Muscle layer of duodenum (tissue), 2 donors: ENCODE measurements at regions not wholly inside any gene's neighbourhood (a gene's known extent, or its start where the extent isn't known, plus 50 kb on each side); places are given as distances from the start of the nearest gene placed in this dataset.

Source experiments
- H3K27ac ChIP-seq: one replicate; pipeline ENCODE4 v1.7.0; 2013; ENCODE audit warnings: mild to moderate bottlenecking, low read length
- H3K27me3 ChIP-seq: one replicate; pipeline ENCODE4 v1.7.0; 2013; ENCODE audit warnings: low read depth, mild to moderate bottlenecking, control low read depth, low read length
- H3K36me3 ChIP-seq, 2 donors: one replicate each; pipeline ENCODE4 v1.7.0; 2013; ENCODE audit warnings: low read length in 2 of 2, control low read depth in 1 of 2, mild to moderate bottlenecking in 1 of 2; ENCODE audit not compliant: insufficient read depth in 2 of 2, control insufficient read depth in 1 of 2
- H3K4me1 ChIP-seq, 2 donors: one replicate each; pipeline ENCODE4 v1.7.0; 2013; ENCODE audit warnings: low read length in 2 of 2, mild to moderate bottlenecking in 2 of 2, control low read depth in 1 of 2, moderate library complexity in 1 of 2; ENCODE audit not compliant: insufficient read depth in 2 of 2, control insufficient read depth in 1 of 2
- H3K4me3 ChIP-seq, 2 donors: one replicate each; pipeline ENCODE4 v1.7.0; 2013; ENCODE audit warnings: low read length in 2 of 2, low read depth in 1 of 2, mild to moderate bottlenecking in 1 of 2
- H3K9me3 ChIP-seq, 2 donors: one replicate each; pipeline ENCODE4 v1.7.0; 2013; ENCODE audit warnings: low read length in 2 of 2, control low read depth in 1 of 2, mild to moderate bottlenecking in 1 of 2; ENCODE audit not compliant: control insufficient read depth in 1 of 2
- donor health status: healthy.

- Histone ChIP-seq H3K27ac (no peak overlapping the region), H3K27me3 (no peaks in the 10 kb centered on the region), H3K9me3 (no peaks in the 10 kb centered on the region), H3K4me3 (no peak overlapping the region), H3K4me1 (no peaks in the 10 kb centered on the region), H3K36me3 (no peaks in the 10 kb centered on the region)
These were observed 357.9 kb upstream of the GOLIM4 start for GRCh38 chr3:168453623-168454022.

GRCh38 chr3:168443965-168444364 is 348.2 kb upstream of the GOLIM4 start:
- Histone ChIP-seq H3K4me3 (no peak overlapping the region), H3K9me3 (no peaks in the 10 kb centered on the region), H3K36me3 (no peaks in the 10 kb centered on the region), H3K27ac (no peak overlapping the region), H3K27me3 (no peaks in the 10 kb centered on the region), H3K4me1 (no peaks in the 10 kb centered on the region)

GRCh38 chr3:168442502-168442901 is 346.8 kb upstream of the GOLIM4 start:
- Histone ChIP-seq H3K4me3 (no peak overlapping the region), H3K27ac (no peak overlapping the region), H3K27me3 (no peaks in the 10 kb centered on the region), H3K9me3 (no peaks in the 10 kb centered on the region), H3K4me1 (no peaks in the 10 kb centered on the region), H3K36me3 (no peaks in the 10 kb centered on the region)

GRCh38 chr3:168436245-168436724 is 340.6 kb upstream of the GOLIM4 start:
- no peaks in the 10 kb centered on the region for H3K27me3 ChIP-seq
- no peaks in the 10 kb centered on the region for H3K4me1 ChIP-seq
- no peaks in the 10 kb centered on the region for H3K36me3 ChIP-seq
- no peaks in the 10 kb centered on the region for H3K9me3 ChIP-seq
- H3K27ac ChIP-seq: no peak overlapping the region
- H3K4me3 ChIP-seq: no peak overlapping the region

GRCh38 chr3:168431491-168431890 is 335.8 kb upstream of the GOLIM4 start:
- no peaks in the 10 kb centered on the region for H3K9me3 ChIP-seq
- no peaks in the 10 kb centered on the region for H3K27me3 ChIP-seq
- H3K4me1 ChIP-seq: no peaks in the 10 kb centered on the region
- no peaks in the 10 kb centered on the region for H3K36me3 ChIP-seq
- H3K4me3 ChIP-seq: no peak overlapping the region
- H3K27ac ChIP-seq: no peak overlapping the region

- no peaks in the 10 kb centered on the region for H3K27me3 ChIP-seq
- H3K27ac ChIP-seq: no peak overlapping the region
- no peaks in the 10 kb centered on the region for H3K4me1 ChIP-seq
- H3K36me3 ChIP-seq: no peaks in the 10 kb centered on the region
- no peak overlapping the region for H3K4me3 ChIP-seq
- H3K9me3 ChIP-seq: no peaks in the 10 kb centered on the region
These were observed 332.2 kb upstream of the GOLIM4 start for GRCh38 chr3:168427835-168428475.

GRCh38 chr3:168427156-168427555 is 331.4 kb upstream of the GOLIM4 start:
- H3K27me3 ChIP-seq: no peaks in the 10 kb centered on the region
- no peaks in the 10 kb centered on the region for H3K9me3 ChIP-seq
- no peaks in the 10 kb centered on the region for H3K36me3 ChIP-seq
- H3K4me3 ChIP-seq: no peak overlapping the region
- H3K4me1 ChIP-seq: no peaks in the 10 kb centered on the region
- H3K27ac ChIP-seq: no peak overlapping the region

GRCh38 chr3:168425936-168426595 is 330.3 kb upstream of the GOLIM4 start:
- Histone ChIP-seq H3K27ac (no peak overlapping the region), H3K36me3 (no peaks in the 10 kb centered on the region), H3K4me3 (no peak overlapping the region), H3K4me1 (no peaks in the 10 kb centered on the region), H3K27me3 (no peaks in the 10 kb centered on the region), H3K9me3 (no peaks in the 10 kb centered on the region)

GRCh38 chr3:168424059-168424734 is 328.5 kb upstream of the GOLIM4 start:
- no peaks in the 10 kb centered on the region for H3K9me3 ChIP-seq
- H3K27me3 ChIP-seq: no peaks in the 10 kb centered on the region
- no peaks in the 10 kb centered on the region for H3K36me3 ChIP-seq
- no peak overlapping the region for H3K27ac ChIP-seq
- H3K4me1 ChIP-seq: no peaks in the 10 kb centered on the region
- no peak overlapping the region for H3K4me3 ChIP-seq

- Histone ChIP-seq H3K27ac (no peak overlapping the region), H3K9me3 (no peaks in the 10 kb centered on the region), H3K4me3 (no peak overlapping the region), H3K4me1 (no peaks in the 10 kb centered on the region), H3K27me3 (no peaks in the 10 kb centered on the region), H3K36me3 (no peaks in the 10 kb centered on the region)
These were observed 327.1 kb upstream of the GOLIM4 start for GRCh38 chr3:168422843-168423242.

- H3K27ac ChIP-seq: no peak overlapping the region
- no peak overlapping the region for H3K4me3 ChIP-seq
- no peaks in the 10 kb centered on the region for H3K4me1 ChIP-seq
These were observed 323.4 kb upstream of the GOLIM4 start for GRCh38 chr3:168419091-168419490.

More at GRCh38 chr3:168419091-168419490, 323.4 kb upstream of the GOLIM4 start:
- no peaks in the 10 kb centered on the region for H3K36me3 ChIP-seq
- no peaks in the 10 kb centered on the region for H3K27me3 ChIP-seq
- no peaks in the 10 kb centered on the region for H3K9me3 ChIP-seq
